VCaP (cell line): ENCODE measurements at regions not wholly inside any gene's neighbourhood (a gene's known extent, or its start where the extent isn't known, plus 50 kb on each side); places are given as distances from the start of the nearest gene placed in this dataset.

ENCODE experiments used
- H3K27ac ChIP-seq: fragments of 450-650 bp; 2 replicates; pipeline ENCODE4 v1.5.1; 2017
- TF ChIP-seq, protein P1 (sequence below): fragments of 450-650 bp; conservative IDR thresholded peaks from 2 replicates; pipeline ENCODE4 v1.5.1; 2017; ENCODE audit warnings: mild to moderate bottlenecking, moderate library complexity

DNA sequence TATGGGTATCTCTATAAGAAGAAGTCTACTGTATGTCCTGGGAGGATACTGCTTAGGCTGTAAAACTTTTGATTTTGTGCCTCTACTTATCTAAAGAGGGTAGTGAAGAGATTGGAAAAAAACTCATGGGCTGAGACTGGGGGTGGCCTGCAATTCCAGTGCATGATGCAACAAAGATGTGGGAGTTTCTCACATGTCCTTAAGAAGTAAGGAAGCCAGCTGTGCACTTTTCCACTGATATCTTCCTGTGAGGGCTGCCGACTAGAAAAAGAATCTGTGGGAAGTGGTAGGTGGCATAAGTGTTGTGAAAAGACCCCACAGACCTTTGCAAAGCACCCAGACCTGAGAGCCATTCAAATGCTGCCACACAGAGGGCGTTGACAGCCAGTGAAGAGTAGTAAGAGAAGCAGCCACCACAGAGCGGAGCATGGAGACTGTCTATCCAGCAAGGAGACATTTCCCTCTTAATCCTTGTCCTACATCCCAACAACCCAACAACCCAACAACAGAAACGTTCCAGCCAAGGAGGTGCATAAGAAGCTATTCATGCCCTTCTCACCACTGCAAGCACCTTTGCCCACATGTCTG is 65.1 kb downstream of the PFDN4 start:
- no peak overlapping the region for H3K27ac ChIP-seq
- TF ChIP-seq, protein P1, sequence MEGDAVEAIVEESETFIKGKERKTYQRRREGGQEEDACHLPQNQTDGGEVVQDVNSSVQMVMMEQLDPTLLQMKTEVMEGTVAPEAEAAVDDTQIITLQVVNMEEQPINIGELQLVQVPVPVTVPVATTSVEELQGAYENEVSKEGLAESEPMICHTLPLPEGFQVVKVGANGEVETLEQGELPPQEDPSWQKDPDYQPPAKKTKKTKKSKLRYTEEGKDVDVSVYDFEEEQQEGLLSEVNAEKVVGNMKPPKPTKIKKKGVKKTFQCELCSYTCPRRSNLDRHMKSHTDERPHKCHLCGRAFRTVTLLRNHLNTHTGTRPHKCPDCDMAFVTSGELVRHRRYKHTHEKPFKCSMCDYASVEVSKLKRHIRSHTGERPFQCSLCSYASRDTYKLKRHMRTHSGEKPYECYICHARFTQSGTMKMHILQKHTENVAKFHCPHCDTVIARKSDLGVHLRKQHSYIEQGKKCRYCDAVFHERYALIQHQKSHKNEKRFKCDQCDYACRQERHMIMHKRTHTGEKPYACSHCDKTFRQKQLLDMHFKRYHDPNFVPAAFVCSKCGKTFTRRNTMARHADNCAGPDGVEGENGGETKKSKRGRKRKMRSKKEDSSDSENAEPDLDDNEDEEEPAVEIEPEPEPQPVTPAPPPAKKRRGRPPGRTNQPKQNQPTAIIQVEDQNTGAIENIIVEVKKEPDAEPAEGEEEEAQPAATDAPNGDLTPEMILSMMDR = no peak

DNA sequence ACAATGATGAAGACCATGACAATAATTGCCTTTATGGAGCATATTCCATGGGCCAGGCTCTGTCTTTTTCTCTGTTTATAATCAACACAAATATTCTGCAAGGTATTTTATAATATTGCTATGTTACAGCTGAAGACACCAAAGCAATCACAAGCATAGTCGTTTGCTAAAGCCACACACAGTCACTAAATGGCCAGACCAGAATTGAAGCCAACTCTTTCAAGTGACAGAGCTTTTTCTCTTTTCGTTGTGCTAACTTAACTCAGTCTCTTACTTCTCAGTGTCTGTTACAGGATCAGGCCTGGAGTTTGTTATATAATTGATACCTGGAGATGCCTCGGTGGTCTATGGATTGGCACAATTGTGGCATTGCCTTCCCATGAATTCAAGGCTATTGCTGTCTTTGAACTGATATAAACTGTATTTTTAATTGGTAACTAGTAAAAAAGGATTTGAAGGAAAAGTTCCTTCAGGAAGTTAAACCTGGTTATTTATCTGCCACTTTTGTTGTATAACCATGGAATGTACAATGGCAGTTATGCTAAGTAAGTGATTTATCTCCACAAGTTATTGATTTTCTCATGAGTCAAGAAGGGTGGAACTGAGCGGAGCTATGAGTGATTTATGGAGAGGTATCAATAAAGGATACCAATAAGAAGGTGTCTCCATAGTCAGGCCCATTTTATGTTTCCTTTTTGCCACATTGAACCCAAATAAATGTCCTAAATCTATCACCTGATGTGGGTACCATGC is 67.6 kb downstream of the PFDN4 start:
- H3K27ac ChIP-seq = no peak overlapping the region
- TF ChIP-seq, protein P1 = no peak

DNA sequence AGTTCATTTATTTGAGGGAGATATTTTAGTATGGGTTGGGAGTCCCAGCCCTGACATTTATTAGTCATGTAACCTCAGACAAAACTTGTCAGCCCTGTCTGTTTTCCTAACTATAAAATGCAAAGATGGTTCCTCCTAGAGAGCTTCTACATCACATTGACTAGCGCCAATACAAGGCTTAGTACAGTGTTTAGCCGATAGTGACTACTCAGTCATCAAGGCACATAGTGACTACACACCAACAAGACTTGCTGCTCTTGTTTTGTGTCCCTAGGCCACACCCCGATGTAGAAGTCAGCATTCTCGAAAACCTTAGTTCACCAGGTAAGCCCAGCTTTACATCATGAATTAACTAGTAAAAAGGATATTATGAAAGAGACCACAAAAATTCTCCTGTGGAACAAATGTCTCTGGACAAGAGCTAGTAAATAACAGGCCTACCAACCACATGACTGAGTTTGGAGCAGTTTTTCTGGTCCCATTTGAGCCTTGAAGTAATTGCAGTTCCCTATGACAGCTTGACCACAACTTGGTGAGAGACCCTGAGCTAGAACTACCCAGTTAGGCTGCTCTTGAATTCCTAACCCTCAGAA is 68.8 kb downstream of the PFDN4 start:
- no peak overlapping the region for H3K27ac ChIP-seq
- TF ChIP-seq, protein P1 = no peak

DNA sequence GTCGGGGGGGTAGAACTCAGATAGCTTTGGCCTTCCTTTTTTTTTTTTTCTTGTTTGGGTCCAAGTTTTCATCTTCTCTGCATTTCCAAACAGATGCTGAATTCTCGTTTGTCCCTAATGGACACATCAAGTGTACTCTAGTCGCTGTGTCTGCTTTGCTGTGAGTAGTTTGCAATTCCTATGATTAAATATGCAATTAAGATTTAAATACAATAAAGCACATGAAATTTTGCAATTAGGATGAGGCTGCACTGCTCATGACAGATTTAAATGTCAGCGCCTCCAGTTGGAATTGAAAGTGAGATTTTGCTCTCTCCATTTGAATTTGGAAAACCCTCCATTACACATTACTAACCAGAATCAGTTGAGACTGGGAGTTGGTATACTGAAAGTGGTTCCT is 70.4 kb downstream of the PFDN4 start:
- TF ChIP-seq, protein P1 = no peak

DNA sequence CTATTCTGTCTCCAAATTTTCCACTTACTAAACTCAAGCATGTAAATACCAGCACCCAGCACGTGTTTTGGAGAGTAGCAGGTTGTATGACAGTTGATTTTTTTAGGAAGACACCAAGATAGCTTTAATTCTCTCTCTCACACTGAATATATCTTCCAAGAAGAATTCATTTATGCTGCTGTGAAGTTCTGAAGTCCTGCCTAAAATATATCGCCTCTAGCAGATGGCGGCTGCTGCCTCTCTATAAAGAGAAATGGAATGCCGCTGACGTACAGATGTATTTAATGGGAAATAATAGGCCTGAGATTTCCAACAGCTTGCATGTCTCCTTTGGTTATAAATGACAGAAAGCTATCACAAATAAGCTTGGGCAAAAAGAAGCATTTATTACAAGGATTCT is 74.7 kb downstream of the PFDN4 start:
- TF ChIP-seq, protein P1 = no peak
- H3K27ac ChIP-seq = no peak overlapping the region

More for the DNA sequence above, 70.4 kb downstream of the PFDN4 start:
- H3K27ac ChIP-seq = no peak overlapping the region

DNA sequence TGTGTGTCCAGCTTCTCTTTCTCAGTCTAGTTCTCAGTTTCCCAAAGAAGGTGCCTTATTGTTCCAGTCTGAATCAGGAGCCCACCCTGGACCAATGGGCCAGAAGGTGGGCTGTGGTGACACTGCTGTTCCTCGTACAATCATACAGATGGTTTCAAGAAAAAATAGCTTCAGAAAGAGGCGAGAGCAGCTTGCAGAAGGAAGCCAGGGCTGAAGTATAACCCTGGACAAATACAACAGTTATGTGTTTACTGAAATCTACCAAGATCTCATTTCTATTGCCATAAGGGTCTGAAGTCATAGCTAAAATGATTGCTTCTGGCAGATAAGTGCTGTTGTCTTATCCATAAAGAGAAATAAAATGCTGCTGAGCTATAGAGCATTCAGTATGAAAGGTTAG is 75.4 kb downstream of the PFDN4 start:
- no peak overlapping the region for H3K27ac ChIP-seq
- TF ChIP-seq, protein P1 = no peak

DNA sequence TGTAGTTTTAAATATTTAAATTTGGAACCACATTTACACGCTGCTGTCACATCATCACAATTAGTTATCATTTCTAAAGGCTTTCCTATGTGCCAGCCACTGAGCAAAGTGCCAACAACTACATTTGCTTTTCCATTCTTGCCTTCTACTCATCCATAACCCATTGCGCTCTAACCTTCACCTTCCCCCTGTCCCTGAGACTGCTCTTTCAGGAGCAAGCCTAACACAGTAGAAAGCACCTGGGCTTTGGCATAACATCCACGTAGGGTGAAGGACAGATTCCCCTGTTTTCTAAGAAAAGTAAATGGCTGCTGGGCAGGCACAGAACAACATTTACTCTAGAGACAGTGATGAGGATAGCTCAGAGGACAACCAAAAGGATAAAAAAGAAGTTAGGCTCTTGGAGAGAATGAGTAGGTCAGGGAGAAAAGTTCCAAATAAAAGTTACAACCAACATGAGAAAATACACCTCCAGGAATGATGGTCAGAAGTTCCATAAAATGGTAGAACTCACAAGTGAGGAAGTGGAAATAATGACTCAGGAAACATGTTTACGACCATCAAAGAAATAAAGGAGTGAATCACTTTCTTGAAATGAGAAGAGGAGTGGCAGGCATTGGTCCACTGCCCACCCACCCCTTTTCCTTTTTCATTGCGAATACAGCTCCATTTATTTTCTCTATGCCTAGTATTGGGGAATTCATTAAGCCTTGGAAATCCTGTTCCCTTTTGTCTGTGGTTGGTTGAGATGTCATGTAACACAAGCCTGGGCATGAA is 77.2 kb downstream of the PFDN4 start:
- TF ChIP-seq, protein P1 = no peak
- H3K27ac ChIP-seq = no peak overlapping the region
